ENCODE measurements at regions not wholly inside any gene's neighbourhood (a gene's known extent, or its start where the extent isn't known, plus 50 kb on each side); places are given as distances from the start of the nearest gene placed in this dataset.

DNA sequence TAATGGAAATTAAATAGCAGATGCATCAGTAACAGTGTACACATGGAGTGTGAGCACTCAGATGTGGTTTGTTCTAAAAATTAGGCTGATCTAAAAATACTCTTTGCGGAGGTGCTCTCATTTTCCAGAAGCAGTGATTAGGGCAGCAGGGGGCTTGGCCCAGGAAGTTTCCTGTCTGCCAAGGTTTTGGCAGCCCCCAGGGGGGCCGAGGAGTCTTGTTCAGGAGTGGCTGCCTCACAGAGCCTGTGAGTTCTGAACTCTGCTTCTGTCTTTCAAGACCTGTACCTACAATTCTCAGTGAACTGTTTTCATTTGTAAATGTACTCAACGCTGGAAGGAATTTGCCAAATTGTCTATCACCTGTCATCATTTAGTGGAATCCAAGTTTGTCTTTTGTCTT, 388.4 kb upstream of the CDH11 start:
- no peak for TF ChIP-seq POLR2A (IDR thresholded peaks at IDR 0.05; ENCODE audit: low read depth, low read length)
- TF ChIP-seq TAF1 (IDR thresholded peaks at IDR 0.05; ENCODE audit: low read depth, low read length) = no peak
- TF ChIP-seq POLR2AphosphoS5 (IDR thresholded peaks at IDR 0.05; ENCODE audit: low read depth, low read length) = no peak
- TF ChIP-seq PAX5 (IDR thresholded peaks at IDR 0.05; ENCODE audit: insufficient read depth, low read length, severe bottlenecking) = no peak
- no peak for TF ChIP-seq SPI1 (IDR thresholded peaks at IDR 0.05; ENCODE audit: low read depth, low read length)
